Right lobe of liver (tissue), 6 donors: ENCODE measurements at regions not wholly inside any gene's neighbourhood (a gene's known extent, or its start where the extent isn't known, plus 50 kb on each side); places are given as distances from the start of the nearest gene placed in this dataset.
"Not testable (repeated sequence)": the region's sequence is repeated elsewhere in the genome, so short reads cannot be mapped to it uniquely, and the experiment has no call there.

Experiments used
- ATAC-seq, 4 donors: fragments of 200-7000 bp; cut with Tn5 transposase; one replicate each; pipeline ENCODE4 v1.9.1; 2020; ENCODE audit warnings: mild to moderate bottlenecking in 4 of 4, moderate library complexity in 4 of 4
- DNase-seq, 3 donors: peaks; one replicate each; pipeline ENCODE4 v3.0.0-alpha.2; 2020
- H3K27ac ChIP-seq, 3 donors: fragments of 200-600 bp; one replicate each; pipeline ENCODE4 v1.8.0; 2022
- H3K27me3 ChIP-seq, 2 donors: fragments of 200-600 bp; one replicate each; pipeline ENCODE4 v1.8.0; 2022
- H3K36me3 ChIP-seq, 4 donors: fragments of 200-600 bp; sonication (generic) in 1 of 4; one replicate each; pipeline versions ENCODE4 v1.5.1 to v1.8.0; 2017 to 2022; ENCODE audit warnings: control low read depth in 1 of 4
- H3K4me1 ChIP-seq, 4 donors: fragments of 200-600 bp; sonication (generic) in 1 of 4; one replicate each; pipeline versions ENCODE4 v1.5.1 to v1.8.0; 2017 to 2022; ENCODE audit warnings: control low read depth in 1 of 4
- H3K4me3 ChIP-seq, 3 donors: fragments of 200-600 bp; one replicate each; pipeline ENCODE4 v1.8.0; 2022
- H3K9me3 ChIP-seq, 4 donors: fragments of 200-600 bp; sonication (generic) in 1 of 4; one replicate each; pipeline versions ENCODE4 v1.5.1 to v1.8.0; 2017 to 2022; ENCODE audit warnings: control low read depth in 1 of 4
- CTCF ChIP-seq, 4 donors: fragments of 200-600 bp in 3 of 4; fragments of 450-650 bp in 1 of 4; IDR thresholded peaks; one replicate each; pipeline versions ENCODE4 v1.5.1 to v1.8.0; 2016 to 2022; ENCODE audit warnings: antibody characterized with exemption in 4 of 4, mild to moderate bottlenecking in 2 of 4
- POLR2A ChIP-seq: fragments of 450-650 bp; IDR thresholded peaks from one replicate; pipeline ENCODE4 v1.6.1; 2017; ENCODE audit warnings: antibody characterized with exemption, mild to moderate bottlenecking
- WGBS: methylation state at CpG from one replicate; pipeline ENCODE4 v1.1.6; 2018; ENCODE audit warnings: low coverage, low lambda C conversion rate; ENCODE audit not compliant: insufficient coverage; ENCODE audit errors: missing lambda C conversion rate; 5-methylcytosine and 5-hydroxymethylcytosine counted together
- intact Hi-C, 2 donors: fragments of 100-400 bp; cut with DNase I; formaldehyde crosslinking; loops; one replicate each; pipeline versions ENCODE4 v1.11.2 to v1.14.1; 2022
- donor health status: DM: no; HTN: yes; CAD: no.
- donor health status: DM: no; HTN: no; CAD: no.
- donor health status: DM: no; HTN: no; CAD: no.
- donor health status: DM: no; HTN: yes; CAD: no.
- donor health status: DM: no; HTN: yes; CAD: no.

GRCh38 chr2:65602603-65603235 lies 170.3 kb upstream of the SPRED2 start:
- no peaks in the 10 kb centered on the region for H3K4me1 ChIP-seq
- no peaks in the 10 kb centered on the region for H3K36me3 ChIP-seq
- WGBS: 48% methylated on average over 2 of the region's 4 CpGs
- no peak overlapping the region for H3K27ac ChIP-seq
- TF ChIP-seq CTCF (IDR thresholded peaks at IDR 0.05) (no peak), POLR2A (no peak)
- intact Hi-C loops: no loop called here
- H3K27me3 ChIP-seq: no peaks in the 10 kb centered on the region
- no peak for DNase-seq
- H3K9me3 ChIP-seq: no peaks in the 10 kb centered on the region
- ATAC-seq: no peak
- H3K4me3 ChIP-seq: no peak overlapping the region

- H3K4me3 ChIP-seq, intact Hi-C loops, H3K4me1 ChIP-seq, H3K27me3 ChIP-seq, ATAC-seq, H3K27ac ChIP-seq, H3K9me3 ChIP-seq, H3K36me3 ChIP-seq, DNase-seq: not testable (repeated sequence)
- 97% methylated on average over 6 of the region's 33 CpGs for WGBS
Measured at GRCh38 chr2:65600871-65601270, 168.5 kb upstream of the SPRED2 start.

- WGBS: no CpG with 5 or more reads among the region's 26 CpGs
- H3K4me3 ChIP-seq, intact Hi-C loops, H3K4me1 ChIP-seq, H3K36me3 ChIP-seq, DNase-seq, ATAC-seq, H3K27ac ChIP-seq, H3K27me3 ChIP-seq, H3K9me3 ChIP-seq: not testable (repeated sequence)
Measured at GRCh38 chr2:65600351-65600750, 168.0 kb upstream of the SPRED2 start.

GRCh38 chr2:65599693-65600092 lies 167.3 kb upstream of the SPRED2 start:
- Histone ChIP-seq H3K4me1 (peaks cover 0 to 3% (median 0%) of the 10 kb centered on the region in 4 donors), H3K4me3 (no peak overlapping the region), H3K36me3 (no peaks in the 10 kb centered on the region), H3K27ac (no peak overlapping the region), H3K9me3 (no peaks in the 10 kb centered on the region), H3K27me3 (no peaks in the 10 kb centered on the region)
- intact Hi-C loops: no loop called here
- peak in 3 of 4 donors; percentile 48 to 65 (median 55) for ATAC-seq
- DNase-seq: no peak
- WGBS: 42% methylated on average over 5 of the region's 6 CpGs
- TF ChIP-seq CTCF (IDR thresholded peaks at IDR 0.05) (no peak), POLR2A (no peak)

GRCh38 chr2:65598996-65599395 lies 166.6 kb upstream of the SPRED2 start:
- H3K9me3 ChIP-seq: no peaks in the 10 kb centered on the region
- peaks cover 0 to 3% (median 0%) of the 10 kb centered on the region in 4 donors for H3K4me1 ChIP-seq
- H3K36me3 ChIP-seq: no peaks in the 10 kb centered on the region
- no peak overlapping the region for H3K27ac ChIP-seq
- ATAC-seq: no peak
- H3K27me3 ChIP-seq: no peaks in the 10 kb centered on the region
- no peak overlapping the region for H3K4me3 ChIP-seq
- intact Hi-C loops: no loop called here
- 53% methylated on average over 1 of the region's 1 CpG for WGBS
- DNase-seq: no peak
- no peak for TF ChIP-seq CTCF (IDR thresholded peaks at IDR 0.05)

- 89% methylated on average over 4 of the region's 4 CpGs for WGBS
- H3K27ac ChIP-seq: no peak overlapping the region
Measured at GRCh38 chr2:65598264-65598663, 165.9 kb upstream of the SPRED2 start.

More at GRCh38 chr2:65598264-65598663, 165.9 kb upstream of the SPRED2 start:
- H3K36me3 ChIP-seq: no peaks in the 10 kb centered on the region
- H3K27me3 ChIP-seq: no peaks in the 10 kb centered on the region
- H3K4me1 ChIP-seq: peaks cover 0 to 3% (median 0%) of the 10 kb centered on the region in 4 donors
- no peak overlapping the region for H3K4me3 ChIP-seq
- no peak for ATAC-seq
- no peak for TF ChIP-seq CTCF (IDR thresholded peaks at IDR 0.05)
- TF ChIP-seq POLR2A: no peak
- DNase-seq: no peak
- intact Hi-C loops: no loop called here
- H3K9me3 ChIP-seq: no peaks in the 10 kb centered on the region
